Tibial artery (tissue), 4 donors: ENCODE measurements at regions not wholly inside any gene's neighbourhood (a gene's known extent, or its start where the extent isn't known, plus 50 kb on each side); places are given as distances from the start of the nearest gene placed in this dataset.
"Not testable (repeated sequence)": the region's sequence is repeated elsewhere in the genome, so short reads cannot be mapped to it uniquely, and the experiment has no call there.

Experiments
- DNase-seq, 2 donors: peaks; one replicate each; pipeline ENCODE4 v3.0.0-alpha.2; 2019
- H3K27ac ChIP-seq, 2 donors: fragments of 200-600 bp; sonication (generic) in 1 of 2; 1 replicate in 1 of 2; 2 replicates in 1 of 2; pipeline ENCODE4 v1.5.1; 2018 to 2019; ENCODE audit warnings: mild to moderate bottlenecking in 1 of 2
- H3K27me3 ChIP-seq, 2 donors: fragments of 200-600 bp; sonication (generic) in 1 of 2; one replicate each; pipeline versions ENCODE4 v1.5.1 to v1.6.0; 2016 to 2019
- H3K36me3 ChIP-seq, 3 donors: fragments of 200-600 bp; sonication (generic) in 2 of 3; one replicate each; pipeline ENCODE4 v1.5.1; 2016 to 2019; ENCODE audit warnings: mild to moderate bottlenecking in 2 of 3
- H3K4me1 ChIP-seq, 4 donors: fragments of 200-600 bp; sonication (generic) in 2 of 4; 1 replicate in 3 of 4; 2 replicates in 1 of 4; pipeline ENCODE4 v1.5.1; 2016 to 2019
- H3K4me3 ChIP-seq, 2 donors: fragments of 200-600 bp; sonication (generic) in 1 of 2; 1 replicate in 1 of 2; 2 replicates in 1 of 2; pipeline ENCODE4 v1.5.1; 2018 to 2019; ENCODE audit warnings: mild to moderate bottlenecking in 2 of 2
- H3K9me3 ChIP-seq, 3 donors: fragments of 200-600 bp; sonication (generic) in 1 of 3; one replicate each; pipeline ENCODE4 v1.5.1; 2016 to 2019
- intact Hi-C: fragments of 100-400 bp; cut with DNase I; formaldehyde crosslinking; loops from one replicate; pipeline ENCODE4 v1.15.0; 2023; ENCODE audit warnings: low total_unique reads
- TF ChIP-seq, protein P1 (sequence below), 2 experiments: fragments of 200-600 bp in 1 of 2; fragments of 450-650 bp in 1 of 2; IDR thresholded peaks; one replicate each; pipeline ENCODE4 v1.5.1; 2017 to 2019; ENCODE audit warnings: antibody characterized with exemption in 2 of 2, mild to moderate bottlenecking in 1 of 2, moderate library complexity in 1 of 2

DNA sequence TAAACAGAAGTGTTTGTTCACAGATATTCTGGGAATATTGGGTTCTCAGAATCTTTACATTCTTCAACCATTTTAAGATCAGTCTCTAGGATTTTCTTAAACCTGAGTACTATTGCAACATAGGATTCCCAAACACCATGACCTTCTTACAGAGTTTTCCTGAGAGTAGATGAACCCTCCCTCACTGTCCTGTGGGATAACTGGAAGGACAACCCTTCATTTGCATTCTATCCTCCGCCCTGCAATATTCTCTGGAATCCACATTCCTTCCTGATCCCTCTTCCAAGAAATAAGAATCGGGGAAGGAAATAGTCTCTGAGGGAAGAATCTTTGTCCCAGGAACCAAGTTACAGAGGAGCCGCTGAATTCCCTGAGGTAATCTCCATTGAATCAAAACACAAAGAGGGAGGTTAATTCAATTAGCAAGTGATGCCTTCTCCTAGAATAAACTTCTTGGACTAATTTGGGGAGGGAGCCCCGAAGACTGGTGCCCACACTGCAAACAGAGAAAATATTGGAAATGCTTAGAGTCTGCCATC is 99.8 kb upstream of the MBIP start:
- Histone ChIP-seq H3K4me3 (no peak overlapping the region), H3K27ac (no peak overlapping the region), H3K9me3 (no peaks in the 10 kb centered on the region), H3K27me3 (no peaks in the 10 kb centered on the region), H3K4me1 (no peaks in the 10 kb centered on the region), H3K36me3 (no peaks in the 10 kb centered on the region)
- TF ChIP-seq, protein P1, sequence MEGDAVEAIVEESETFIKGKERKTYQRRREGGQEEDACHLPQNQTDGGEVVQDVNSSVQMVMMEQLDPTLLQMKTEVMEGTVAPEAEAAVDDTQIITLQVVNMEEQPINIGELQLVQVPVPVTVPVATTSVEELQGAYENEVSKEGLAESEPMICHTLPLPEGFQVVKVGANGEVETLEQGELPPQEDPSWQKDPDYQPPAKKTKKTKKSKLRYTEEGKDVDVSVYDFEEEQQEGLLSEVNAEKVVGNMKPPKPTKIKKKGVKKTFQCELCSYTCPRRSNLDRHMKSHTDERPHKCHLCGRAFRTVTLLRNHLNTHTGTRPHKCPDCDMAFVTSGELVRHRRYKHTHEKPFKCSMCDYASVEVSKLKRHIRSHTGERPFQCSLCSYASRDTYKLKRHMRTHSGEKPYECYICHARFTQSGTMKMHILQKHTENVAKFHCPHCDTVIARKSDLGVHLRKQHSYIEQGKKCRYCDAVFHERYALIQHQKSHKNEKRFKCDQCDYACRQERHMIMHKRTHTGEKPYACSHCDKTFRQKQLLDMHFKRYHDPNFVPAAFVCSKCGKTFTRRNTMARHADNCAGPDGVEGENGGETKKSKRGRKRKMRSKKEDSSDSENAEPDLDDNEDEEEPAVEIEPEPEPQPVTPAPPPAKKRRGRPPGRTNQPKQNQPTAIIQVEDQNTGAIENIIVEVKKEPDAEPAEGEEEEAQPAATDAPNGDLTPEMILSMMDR (IDR thresholded peaks at IDR 0.05), result no peak
- DNase-seq, result no peak
- intact Hi-C loops, result no loop called here

DNA sequence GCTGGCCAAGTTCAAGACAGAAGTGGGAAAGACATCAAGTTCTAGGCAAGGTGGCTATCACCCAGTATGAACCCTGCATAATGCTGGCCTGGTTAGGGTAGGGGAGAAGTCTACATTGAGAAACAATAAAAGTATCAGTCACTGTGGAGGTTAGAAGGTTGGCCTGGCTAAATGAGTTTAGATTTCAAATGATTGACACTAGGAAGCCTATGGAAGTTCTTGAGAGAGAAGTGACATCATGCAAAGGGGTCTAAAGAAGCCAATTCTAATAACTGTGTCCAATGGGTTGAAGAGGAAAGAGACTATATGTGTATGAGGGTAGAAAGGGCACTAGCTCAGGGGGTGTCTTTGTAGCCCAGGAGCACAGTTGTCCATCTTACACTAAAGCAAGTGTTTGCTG is 98.5 kb upstream of the MBIP start:
- intact Hi-C loops, result no loop called here
- Histone ChIP-seq H3K9me3 (no peaks in the 10 kb centered on the region), H3K4me3 (no peak overlapping the region), H3K27ac (no peak overlapping the region), H3K27me3 (no peaks in the 10 kb centered on the region), H3K4me1 (no peaks in the 10 kb centered on the region), H3K36me3 (no peaks in the 10 kb centered on the region)
- TF ChIP-seq, protein P1 (IDR thresholded peaks at IDR 0.05), result no peak
- DNase-seq, result no peak

GRCh38 chr14:36411951-36412350 is 91.5 kb upstream of the MBIP start:
- not testable (repeated sequence) for H3K27me3 ChIP-seq

GRCh38 chr14:36408388-36408787 is 88.0 kb upstream of the MBIP start:
- Histone ChIP-seq H3K36me3 (no peaks in the 10 kb centered on the region), H3K27me3 (no peaks in the 10 kb centered on the region), H3K4me1 (no peaks in the 10 kb centered on the region), H3K9me3 (peaks cover 0 to 6% (median 0%) of the 10 kb centered on the region in 3 donors), H3K27ac (no peak overlapping the region), H3K4me3 (no peak overlapping the region)
- TF ChIP-seq, protein P1 (IDR thresholded peaks at IDR 0.05), result no peak
- DNase-seq, result no peak
- intact Hi-C loops, result no loop called here

More at GRCh38 chr14:36411951-36412350, 91.5 kb upstream of the MBIP start:
- DNase-seq, H3K4me1 ChIP-seq, H3K36me3 ChIP-seq, H3K4me3 ChIP-seq, H3K9me3 ChIP-seq, intact Hi-C loops, H3K27ac ChIP-seq: not testable (repeated sequence)

- H3K36me3 ChIP-seq, result no peaks in the 10 kb centered on the region
- TF ChIP-seq, protein P1 (IDR thresholded peaks at IDR 0.05), result no peak
- no peak overlapping the region for H3K4me3 ChIP-seq
- no peak overlapping the region for H3K27ac ChIP-seq
- intact Hi-C loops, result no loop called here
- no peaks in the 10 kb centered on the region for H3K4me1 ChIP-seq
- H3K27me3 ChIP-seq, result no peaks in the 10 kb centered on the region
- no peaks in the 10 kb centered on the region for H3K9me3 ChIP-seq
- DNase-seq, result no peak
These were observed 85.3 kb upstream of the MBIP start for GRCh38 chr14:36405589-36406274.

DNA sequence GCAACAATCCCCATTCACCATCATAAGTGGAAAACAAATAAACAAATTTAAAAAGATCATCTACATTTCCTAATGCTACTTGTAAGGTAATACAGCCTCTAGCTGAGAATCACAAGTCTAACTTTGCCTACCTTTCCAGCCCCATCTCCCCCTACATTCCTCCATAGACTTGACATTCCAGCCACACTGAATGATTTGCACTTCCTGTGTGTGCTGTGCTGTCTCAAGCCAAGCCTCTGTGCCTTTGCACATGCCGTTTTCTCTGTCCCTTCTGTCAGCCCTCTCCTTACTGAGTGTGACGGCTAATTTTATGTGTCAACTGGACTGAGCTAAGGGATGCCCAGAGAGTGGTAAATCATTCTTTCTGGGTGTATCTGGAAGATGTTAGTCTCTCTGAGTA is 82.4 kb upstream of the MBIP start:
- H3K4me3 ChIP-seq, result no peak overlapping the region
- TF ChIP-seq, protein P1 (IDR thresholded peaks at IDR 0.05), result no peak
- DNase-seq, result no peak
- no peak overlapping the region for H3K27ac ChIP-seq
- H3K9me3 ChIP-seq, result no peaks in the 10 kb centered on the region
- no peaks in the 10 kb centered on the region for H3K4me1 ChIP-seq
- H3K27me3 ChIP-seq, result no peaks in the 10 kb centered on the region
- intact Hi-C loops, result no loop called here
- no peaks in the 10 kb centered on the region for H3K36me3 ChIP-seq
